GM19328 (cell line): ENCODE measurements at regions not wholly inside any gene's neighbourhood (a gene's known extent, or its start where the extent isn't known, plus 50 kb on each side); places are given as distances from the start of the nearest gene placed in this dataset.
"Not testable (repeated sequence)": the region's sequence is repeated elsewhere in the genome, so short reads cannot be mapped to it uniquely, and the experiment has no call there.

Experiments
- ATAC-seq: cut with Tn5 transposase; IDR thresholded peaks from one replicate; pipeline ENCODE4 v1.9.1; 2021; ENCODE audit warnings: mild to moderate bottlenecking, moderate library complexity; ENCODE audit not compliant: unreplicated experiment

DNA sequence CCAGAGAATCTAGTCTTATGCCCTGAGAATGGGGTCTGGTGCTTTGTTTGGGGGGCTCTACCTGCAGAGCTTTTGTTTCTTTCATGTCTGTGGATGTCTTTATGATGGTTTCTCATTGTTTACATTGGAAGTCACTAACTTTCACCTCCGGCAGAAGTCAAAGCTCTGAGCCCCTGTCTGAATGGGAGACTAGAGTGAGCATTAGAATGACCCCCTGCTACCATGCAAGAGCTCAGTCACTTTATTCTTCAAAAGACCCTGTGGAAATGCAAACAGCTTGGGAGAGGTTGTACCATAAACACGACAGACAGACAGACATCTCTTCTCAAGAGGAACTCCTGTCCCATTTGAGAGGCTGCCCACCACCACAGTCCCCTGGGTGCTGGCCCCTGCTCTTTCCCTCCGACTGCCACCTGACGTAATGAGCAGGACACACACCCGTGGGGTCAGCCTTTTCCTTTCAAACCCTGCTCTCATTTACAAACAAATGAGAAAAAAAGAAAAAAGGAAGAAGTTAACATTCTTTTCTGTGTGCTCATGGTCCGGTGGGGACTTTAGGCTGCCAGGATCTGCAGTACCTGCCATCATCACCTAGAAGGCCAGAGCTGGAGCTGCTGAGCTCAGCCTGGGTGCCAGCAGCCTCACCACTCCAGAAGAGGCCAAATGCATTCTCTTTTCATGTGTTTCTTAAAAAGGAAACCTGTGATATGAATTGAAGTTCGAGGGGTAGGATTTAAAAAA is 91.6 kb downstream of the FZD1 start:
- ATAC-seq: no peak

DNA sequence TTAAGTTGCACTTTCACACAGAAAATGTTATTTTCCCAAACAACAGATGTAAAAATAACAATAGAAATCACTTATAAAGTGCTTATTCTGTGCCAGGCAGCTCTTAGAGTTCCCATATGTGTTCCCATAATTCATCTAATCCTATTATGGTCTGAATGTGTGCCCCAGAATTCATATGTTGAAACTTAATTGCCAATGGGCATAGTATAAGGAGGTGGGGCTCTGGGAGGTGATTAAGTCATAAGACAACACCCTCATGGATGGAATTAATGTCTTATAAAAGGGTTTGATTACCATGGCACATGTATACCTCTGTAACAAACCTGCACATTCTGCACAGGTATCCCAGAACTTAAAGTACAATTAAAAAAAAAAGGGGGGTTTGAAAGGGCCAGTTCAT is 92.7 kb downstream of the FZD1 start:
- ATAC-seq: no peak

DNA sequence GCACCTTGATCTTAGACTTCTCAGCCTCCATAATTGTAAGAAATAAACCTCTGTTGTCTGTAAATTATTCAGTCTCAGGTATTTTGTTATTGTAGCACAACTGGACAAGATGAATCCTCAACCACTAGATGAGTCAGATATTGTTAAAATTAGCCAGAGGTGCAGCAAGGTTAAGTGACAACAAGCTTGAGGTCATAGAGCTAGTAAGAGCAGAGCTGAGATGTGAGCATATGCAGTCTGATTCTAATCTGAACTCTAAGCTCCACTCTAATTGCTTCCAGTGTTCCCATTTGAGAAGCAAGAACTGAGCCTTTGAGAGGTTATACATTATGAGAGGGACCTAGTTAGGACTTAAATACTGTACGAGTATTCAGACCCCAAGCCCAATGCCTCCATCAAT is 93.1 kb downstream of the FZD1 start:
- no peak for ATAC-seq

DNA sequence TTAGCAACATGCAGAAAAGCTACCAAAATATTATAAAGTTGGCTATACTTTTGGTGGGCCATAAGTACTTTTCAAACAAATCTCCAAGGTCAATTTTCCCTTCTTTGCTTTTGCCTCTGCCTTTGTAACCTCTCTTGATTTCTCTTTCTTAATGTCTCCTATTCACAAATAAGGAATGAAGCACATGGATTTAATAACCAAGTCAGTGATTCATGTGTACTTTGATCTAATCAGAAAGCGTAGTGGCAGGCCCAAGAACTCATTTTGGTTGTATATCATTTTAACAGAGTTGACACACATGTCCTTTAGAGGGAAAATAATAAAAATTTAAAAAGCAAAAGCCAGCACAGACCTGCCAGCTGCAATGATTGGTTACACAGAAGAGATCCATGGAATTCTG is 93.7 kb downstream of the FZD1 start:
- ATAC-seq: no peak

DNA sequence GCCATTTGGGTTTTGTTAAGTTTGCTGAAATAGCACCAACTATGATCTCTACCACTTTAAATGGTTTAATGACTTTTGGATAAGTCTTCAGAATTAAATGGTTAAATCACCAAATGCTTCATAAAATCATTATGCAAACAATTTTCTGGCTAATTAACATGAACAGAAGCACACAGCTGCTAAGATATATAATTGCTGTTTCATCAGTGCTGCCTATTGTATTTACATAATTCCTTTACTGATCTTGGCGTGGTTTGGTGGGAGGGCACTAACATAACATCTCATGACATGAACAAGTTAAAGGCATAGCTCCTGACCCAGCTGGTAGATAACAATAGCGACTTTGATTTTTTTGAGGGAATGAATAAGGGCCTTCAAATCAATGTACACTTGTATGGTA is 94.1 kb downstream of the FZD1 start:
- ATAC-seq: no peak

DNA sequence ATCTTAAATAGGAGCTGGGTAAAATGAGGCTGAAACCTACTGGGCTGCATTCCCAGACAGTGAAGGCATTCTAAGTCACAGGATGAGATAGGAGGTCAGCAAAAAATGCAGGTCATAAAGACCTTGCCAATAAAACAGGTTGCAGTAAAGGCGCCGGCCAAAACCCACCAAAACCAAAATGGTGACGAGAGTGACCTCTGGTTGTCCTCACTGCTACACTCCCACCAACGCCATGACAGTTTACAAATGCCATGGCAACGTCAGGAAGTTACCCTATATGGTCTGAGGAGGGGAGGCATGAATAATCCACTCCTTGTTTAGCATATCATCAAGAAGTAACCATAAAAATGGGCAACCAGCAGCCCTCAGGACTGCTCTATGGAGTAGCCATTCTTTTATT is 100.9 kb downstream of the FZD1 start:
- ATAC-seq: not testable (repeated sequence)

DNA sequence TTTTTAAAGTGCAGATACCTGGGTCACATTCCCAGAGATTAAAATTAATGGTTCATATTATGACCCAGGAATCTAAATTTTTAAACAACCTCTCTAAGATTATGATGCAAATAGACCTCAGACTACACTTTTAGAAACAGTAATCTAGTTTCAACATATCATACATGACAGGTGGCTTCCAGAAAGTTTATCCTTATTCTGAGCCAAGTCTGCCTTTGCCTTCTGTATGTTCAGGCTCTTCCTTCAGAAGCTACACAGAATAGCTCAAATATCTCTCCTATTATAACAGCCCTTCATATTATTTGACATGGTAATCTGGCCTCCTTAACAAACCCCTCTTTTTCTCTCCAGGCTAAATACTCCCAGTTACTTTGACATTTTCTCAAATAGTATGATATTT is 101.9 kb downstream of the FZD1 start:
- no peak for ATAC-seq

DNA sequence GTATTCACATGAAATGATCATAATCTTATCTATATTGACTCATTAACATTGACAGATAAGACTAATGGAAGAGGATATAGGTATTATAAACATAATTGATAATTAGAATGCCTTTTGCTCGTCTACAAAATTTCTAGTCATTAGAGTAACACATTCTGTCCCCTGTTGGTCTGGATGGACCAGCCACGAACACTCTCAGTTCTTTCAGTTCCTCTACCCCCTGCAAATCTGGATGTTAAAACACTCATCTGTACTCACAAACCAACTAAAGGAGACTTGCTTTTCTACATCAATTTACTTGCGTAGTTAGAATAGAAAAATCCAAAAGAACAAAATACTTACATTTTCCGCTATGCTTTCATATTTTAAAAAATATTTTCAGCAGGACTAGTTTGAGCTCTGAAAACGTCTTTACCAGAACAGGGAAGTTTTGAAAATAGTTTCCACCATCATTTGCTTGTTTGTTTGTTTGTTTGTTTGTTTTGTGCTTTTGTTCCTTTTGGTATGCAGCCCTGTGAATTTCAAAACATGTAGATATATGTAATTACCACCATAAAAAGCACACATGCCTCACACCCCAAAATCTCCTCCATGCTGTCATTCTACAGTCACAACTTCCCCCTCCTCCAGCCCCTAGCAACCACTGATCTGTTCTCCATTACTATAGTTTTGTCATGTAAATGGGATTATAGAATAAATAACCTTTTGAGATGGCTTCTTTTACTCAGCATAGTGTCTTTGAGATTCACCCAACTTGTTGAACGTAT is 103.8 kb downstream of the FZD1 start:
- no peak for ATAC-seq

DNA sequence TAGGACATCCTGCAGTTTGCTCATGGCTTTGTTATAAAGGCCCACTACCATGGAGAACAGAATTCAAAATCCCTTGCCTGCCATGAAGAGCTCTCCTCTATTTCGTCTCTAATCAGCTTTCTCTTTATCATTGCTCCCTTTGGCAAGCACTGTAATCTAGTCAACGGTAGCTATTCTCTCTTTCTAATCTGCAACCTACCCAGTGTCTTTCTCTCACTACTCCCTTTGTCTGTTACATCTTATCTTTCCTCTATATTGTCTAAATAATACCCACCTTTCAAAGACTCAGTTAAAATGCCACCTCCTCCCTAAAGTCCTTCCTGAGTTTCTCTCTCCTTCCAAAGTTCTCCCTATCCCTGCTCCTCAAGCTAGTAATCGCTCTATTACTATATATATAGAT is 108.1 kb downstream of the FZD1 start:
- no peak for ATAC-seq

DNA sequence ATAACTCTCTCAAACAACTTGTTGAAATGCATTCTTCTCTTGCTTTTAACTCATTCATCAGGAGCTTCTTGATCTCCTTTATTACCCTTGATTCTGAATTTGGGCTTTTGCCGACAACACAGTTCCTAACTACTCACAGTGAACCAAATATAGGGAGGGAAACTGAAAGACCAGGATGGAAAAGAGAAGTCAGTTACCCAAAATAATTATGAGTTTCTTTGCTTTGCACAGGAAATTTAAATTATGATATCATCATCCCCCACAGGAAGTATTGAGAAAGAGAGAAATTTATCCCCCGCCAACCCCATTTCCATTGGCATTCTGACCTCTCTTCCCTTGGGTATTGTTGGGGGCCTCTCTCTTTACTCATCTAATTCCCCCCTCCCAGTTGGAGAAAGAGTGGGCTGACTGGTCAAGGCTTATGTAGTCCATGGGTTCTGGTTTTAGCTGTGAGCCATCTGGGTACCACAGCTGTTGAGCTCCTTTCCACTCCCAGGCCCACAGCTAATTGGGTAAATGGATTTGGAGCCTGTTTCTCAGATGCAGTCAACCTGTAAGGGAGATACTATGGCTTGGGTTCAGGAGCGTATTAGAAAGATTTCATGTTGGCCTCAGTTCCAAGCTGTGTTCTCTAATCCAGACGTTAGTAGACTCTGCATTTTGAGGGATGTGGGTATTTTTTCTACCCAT is 109.0 kb downstream of the FZD1 start:
- ATAC-seq: no peak

DNA sequence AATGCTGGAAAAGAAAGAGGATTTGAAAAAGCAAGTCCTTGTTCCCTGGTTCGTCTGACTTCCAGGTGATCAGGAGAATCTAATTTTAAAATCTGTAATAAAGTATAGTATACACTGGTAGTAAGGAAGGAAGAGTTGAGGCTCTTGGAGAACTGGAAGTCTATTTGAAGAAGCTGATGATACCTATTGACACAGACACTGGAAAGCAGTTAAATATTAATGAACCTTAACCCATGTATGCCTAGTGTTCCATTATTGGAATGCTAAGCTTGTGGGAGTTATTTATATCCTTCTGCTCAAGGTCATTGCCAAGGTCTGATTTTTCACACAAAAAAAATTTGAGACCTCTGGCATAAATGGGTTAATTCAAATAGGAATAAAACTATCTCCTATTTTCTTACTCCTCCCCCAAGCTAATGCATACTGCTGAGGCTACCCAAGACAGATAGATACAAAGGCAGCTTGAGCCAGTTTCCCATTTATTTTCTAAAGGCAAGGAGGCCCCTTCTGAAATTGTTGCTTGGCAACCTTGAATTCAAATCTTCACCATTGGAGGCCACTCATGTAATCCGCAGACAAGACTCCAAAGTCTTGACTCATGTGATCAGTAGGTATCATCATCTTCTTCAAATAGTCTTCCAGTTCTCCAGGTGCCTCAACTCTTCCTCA is 110.2 kb downstream of the FZD1 start:
- no peak for ATAC-seq

DNA sequence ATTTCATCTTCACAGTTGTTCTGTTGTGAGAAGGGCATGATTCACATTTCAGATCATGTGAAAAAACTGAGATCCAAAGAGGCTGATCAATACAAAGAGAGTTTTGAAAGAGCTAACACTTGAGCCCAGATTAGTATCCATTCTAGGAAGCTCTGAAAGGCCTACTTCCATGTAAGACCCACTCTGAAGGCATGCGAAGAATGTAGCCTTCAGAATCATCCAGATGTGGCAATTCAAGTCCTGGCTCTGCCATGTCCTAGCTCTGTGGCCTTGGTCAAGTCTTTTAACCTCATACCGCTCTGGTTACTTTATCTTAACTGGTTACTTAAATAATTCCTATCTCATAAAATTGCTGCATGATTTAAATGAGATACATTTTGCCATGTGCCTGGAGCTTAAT is 111.1 kb downstream of the FZD1 start:
- no peak for ATAC-seq

DNA sequence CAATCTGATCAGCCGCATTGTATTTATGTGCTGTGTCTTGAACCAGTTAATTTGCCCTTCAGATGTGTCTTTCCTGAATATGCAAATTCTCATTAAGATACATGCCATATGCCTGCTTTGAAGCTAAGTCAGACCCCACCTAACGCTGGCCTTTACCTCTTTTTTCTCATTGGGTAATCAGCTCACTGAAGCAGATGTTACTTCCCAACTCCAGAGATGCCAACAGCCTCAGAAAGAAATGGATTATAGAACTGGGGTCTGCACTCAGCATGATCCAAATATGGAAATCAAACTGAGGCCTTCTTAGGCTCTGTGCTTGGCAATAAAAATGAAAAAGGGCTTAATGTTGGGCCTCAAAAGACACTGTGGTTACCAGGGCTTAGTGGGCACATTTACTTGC is 113.9 kb downstream of the FZD1 start:
- no peak for ATAC-seq

DNA sequence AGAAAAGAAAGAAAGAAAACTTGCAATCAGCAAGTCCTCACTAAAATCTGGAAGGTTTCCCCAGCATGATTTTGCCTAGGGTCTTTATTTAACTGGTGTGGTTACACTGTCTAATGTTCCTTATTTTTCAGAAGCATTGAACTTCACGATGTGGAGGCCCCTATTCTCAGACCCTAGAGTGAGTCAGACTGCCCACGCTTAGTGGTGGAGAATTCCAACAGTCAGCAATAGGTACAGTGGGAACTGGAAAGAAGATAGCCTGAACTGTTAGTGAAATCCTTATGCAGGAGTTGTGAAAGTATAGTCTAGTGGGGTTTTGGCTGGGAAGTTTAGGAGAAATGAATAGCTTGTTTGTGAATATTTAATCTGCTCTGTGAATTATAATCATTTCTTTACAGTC is 115.0 kb downstream of the FZD1 start:
- no peak for ATAC-seq

DNA sequence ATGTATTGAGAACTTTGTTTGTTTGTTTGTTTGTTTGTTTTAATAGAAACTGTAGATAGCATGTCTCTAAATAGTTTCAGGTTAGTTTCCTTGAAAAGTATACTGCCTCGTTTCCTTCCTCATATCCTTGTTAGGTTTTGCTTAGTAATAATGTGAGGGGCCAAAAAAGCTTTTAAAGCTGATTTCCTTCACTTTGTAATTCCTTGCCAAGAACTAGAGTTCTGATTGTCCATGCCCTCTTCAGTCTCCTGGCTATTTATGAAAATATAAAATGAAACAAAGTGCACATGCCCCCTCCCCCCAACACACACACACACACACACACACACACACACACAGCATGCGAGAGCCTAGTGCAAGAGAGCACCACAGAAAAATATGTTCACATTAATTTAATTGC is 115.8 kb downstream of the FZD1 start:
- no peak for ATAC-seq

DNA sequence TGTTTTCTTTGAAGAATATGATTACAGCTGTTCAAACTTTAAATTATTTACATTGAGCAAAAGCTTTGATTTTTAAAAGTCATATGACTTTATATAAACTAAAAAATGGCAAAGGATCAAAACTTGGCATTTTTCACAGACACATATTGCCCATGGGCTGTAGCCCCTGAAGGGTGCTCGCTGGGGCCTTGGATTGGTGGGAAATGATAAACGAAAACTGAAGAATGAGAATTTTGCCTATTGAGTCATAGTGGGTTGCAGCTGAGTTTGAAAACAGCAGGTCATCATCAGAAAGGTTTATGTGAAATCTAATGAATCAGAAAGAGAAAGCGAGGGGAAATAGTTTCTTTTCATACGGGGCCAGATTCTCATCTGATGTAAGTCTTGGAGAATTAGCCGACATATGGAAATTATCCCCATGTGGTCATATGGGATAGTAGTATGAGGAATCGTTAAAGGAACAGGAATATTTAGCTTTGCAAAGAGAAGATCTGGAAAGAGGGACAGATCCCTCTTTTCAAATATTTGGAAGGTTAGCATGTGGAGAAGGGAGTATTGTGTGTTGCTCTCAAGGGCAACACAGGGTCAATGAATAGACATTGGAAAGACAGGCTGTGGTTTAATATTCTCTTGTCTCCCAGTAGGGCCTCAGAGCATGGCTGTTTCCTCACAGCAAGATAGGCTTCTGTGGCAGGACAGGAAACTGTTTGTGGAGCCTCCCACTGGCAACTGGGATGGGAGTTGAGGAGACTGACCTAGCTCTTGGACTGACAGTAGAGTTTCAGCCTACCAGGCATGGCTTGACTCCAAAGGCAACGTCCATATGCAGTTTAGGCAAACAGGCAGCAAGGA is 119.0 kb downstream of the FZD1 start:
- no peak for ATAC-seq

DNA sequence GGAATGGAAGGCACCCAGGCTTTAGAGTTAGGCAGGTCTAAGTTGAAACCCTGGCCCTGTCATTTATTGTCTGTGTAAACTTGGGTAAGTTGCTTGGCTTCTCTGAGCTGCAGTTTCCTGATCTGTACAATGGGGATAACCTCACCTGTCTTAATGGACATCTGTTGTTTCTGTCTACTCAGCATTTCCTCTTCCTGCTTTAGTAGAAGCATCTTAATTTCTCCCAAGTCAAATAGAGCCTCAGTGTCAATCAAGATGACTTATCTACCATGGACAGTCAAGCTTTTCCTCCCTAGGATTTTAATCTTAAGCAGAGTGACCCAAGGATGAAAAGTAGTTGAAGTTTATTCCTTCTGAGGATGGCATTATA is 119.7 kb downstream of the FZD1 start:
- no peak for ATAC-seq

DNA sequence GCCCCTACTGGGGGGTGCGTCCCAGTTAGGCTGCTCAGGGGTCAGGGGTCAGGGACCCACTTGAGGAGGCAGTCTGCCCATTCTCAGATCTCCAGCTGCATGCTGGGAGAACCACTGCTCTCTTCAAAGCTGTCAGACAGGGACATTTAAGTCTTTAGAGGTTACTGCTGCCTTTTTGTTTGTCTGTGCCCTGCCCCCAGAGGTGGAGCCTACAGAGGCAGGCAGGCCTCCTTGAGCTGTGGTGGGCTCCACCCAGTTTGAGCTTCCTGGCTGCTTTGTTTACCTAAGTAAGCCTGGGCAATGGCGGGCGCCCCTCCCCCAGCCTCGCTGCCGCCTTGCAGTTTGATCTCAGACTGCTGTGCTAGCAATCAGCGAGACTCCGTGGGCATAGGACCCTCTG is 130.5 kb downstream of the FZD1 start:
- ATAC-seq: not testable (repeated sequence)

DNA sequence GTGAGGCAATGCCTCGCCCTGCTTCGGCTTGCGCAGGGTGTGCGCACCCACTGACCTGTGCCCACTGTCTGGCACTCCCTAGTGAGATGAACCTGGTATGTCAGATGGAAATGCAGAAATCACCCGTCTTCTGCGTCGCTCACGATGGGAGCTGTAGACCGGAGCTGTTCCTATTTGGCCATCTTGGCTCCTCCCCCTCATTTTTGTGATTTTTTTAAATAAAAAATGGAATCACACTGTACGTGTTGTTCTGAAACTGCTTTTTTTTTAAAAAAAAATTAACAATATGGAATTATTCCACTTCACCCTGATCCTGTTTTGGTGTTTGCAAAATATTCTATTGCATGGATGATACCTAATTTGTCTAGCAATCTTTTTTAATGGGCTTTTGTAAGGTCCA is 131.1 kb downstream of the FZD1 start:
- ATAC-seq: not testable (repeated sequence)

DNA sequence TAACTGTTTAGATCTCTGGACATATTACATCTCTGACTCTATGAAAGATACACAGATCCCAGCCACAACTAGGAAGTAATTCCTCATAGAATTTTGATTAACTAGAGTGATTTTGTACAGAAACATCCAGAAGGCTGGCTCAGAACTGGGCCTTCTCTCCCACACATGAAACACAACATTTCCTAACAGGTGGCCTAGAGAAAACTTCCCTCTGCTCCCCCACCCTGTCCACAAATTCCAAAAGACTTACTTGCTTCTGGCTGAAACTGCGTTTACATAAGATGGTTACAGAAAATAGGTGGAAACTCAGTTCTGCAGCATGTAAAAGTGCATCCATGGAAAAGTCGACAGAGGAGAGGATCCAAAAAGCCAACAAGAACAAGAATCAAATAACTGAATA is 132.9 kb downstream of the FZD1 start:
- ATAC-seq: no peak

DNA sequence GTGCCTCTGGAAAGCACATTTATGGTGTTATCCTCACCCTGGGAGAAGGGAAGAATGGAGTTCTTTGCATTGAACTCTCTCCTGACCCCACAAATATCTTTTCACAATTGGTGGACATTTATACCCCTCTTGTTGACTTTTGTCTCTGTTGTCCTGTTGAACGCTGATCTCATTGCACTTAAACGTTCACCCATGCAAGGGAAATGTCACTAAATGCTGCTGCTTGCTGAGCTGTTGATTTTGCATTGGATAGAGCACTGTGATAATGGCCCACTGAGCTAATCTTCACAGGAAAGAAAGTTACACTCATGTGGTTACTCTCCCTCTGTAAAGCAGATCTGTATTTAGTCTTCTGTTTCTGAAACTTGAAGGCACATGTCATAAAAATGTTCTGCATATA is 133.4 kb downstream of the FZD1 start:
- no peak for ATAC-seq
